Mesendoderm (in vitro differentiated cells): ENCODE measurements at regions not wholly inside any gene's neighbourhood (a gene's known extent, or its start where the extent isn't known, plus 50 kb on each side); places are given as distances from the start of the nearest gene placed in this dataset.

Source experiments
- DNase-seq: peaks from one replicate; pipeline ENCODE4 v3.0.0; 2013
- H2AK5ac ChIP-seq: 2 replicates; pipeline ENCODE4 v1.6.1; 2013; ENCODE audit warnings: low read length, inconsistent platforms
- H2BK120ac ChIP-seq: 2 replicates; pipeline ENCODE4 v1.6.1; 2013; ENCODE audit warnings: low read depth, mild to moderate bottlenecking, low read length, moderate library complexity, mixed read lengths
- H2BK15ac ChIP-seq: replicated peaks from 2 replicates; pipeline ENCODE4 v1.6.1; 2013; ENCODE audit warnings: low read depth, mild to moderate bottlenecking, moderate library complexity
- H2BK5ac ChIP-seq: 2 replicates; pipeline ENCODE4 v1.6.1; 2013; ENCODE audit warnings: low read length, inconsistent platforms
- H3K18ac ChIP-seq: 2 replicates; pipeline ENCODE4 v1.6.1; 2013; ENCODE audit warnings: mild to moderate bottlenecking, low read length, mixed read lengths
- H3K23ac ChIP-seq: one replicate; pipeline ENCODE4 v1.6.1; 2013; ENCODE audit warnings: low read length
- H3K27ac ChIP-seq: 2 replicates; pipeline ENCODE4 v1.5.1; 2013; ENCODE audit warnings: low read depth, mild to moderate bottlenecking, inconsistent platforms, low read length, moderate library complexity
- H3K27me3 ChIP-seq: 2 replicates; pipeline ENCODE4 v1.6.1; 2013; ENCODE audit warnings: low read length, control low read depth, mild to moderate bottlenecking, inconsistent platforms; ENCODE audit not compliant: insufficient read depth, poor library complexity
- H3K36me3 ChIP-seq: 2 replicates; pipeline ENCODE4 v1.6.1; 2013; ENCODE audit warnings: low read length, inconsistent platforms; ENCODE audit not compliant: control insufficient read depth, insufficient read depth
- H3K4ac ChIP-seq: one replicate; pipeline ENCODE4 v1.6.1; 2013; ENCODE audit warnings: low read depth, mild to moderate bottlenecking, low read length, moderate library complexity
- H3K4me1 ChIP-seq: 2 replicates; pipeline ENCODE4 v1.6.1; 2013; ENCODE audit warnings: low read depth, low read length, inconsistent platforms; ENCODE audit not compliant: control insufficient read depth
- H3K4me2 ChIP-seq: 2 replicates; pipeline ENCODE4 v1.6.1; 2013; ENCODE audit warnings: low read length
- H3K4me3 ChIP-seq: 2 replicates; pipeline ENCODE4 v1.5.1; 2013; ENCODE audit warnings: mild to moderate bottlenecking, low read length
- H3K56ac ChIP-seq: one replicate; pipeline ENCODE4 v1.6.1; 2013; ENCODE audit warnings: low read length
- H3K79me1 ChIP-seq: 2 replicates; pipeline ENCODE4 v1.6.1; 2013; ENCODE audit warnings: low read length, inconsistent platforms
- H3K79me2 ChIP-seq: 2 replicates; pipeline ENCODE4 v1.6.1; 2013; ENCODE audit warnings: mild to moderate bottlenecking, low read length; ENCODE audit not compliant: control insufficient read depth, insufficient read depth
- H3K9ac ChIP-seq: 2 replicates; pipeline ENCODE4 v1.6.1; 2013; ENCODE audit warnings: low read length, inconsistent platforms
- H4K5ac ChIP-seq: one replicate; pipeline ENCODE4 v1.6.1; 2013; ENCODE audit warnings: low read length
- H4K8ac ChIP-seq: one replicate; pipeline ENCODE4 v1.6.1; 2013; ENCODE audit warnings: low read depth, mild to moderate bottlenecking, control low read depth, low read length, moderate library complexity
- WGBS: extraction: QIAGEN DNeasy Blood & Tissue Kit; methylation state at CpG from one replicate; pipeline ENCODE4 v1.1.7; 2013; ENCODE audit warnings: low lambda C conversion rate, missing lambda C conversion rate; ENCODE audit not compliant: insufficient coverage; ENCODE audit errors: extremely low coverage; 5-methylcytosine and 5-hydroxymethylcytosine counted together

- no peak overlapping the region for H3K4ac ChIP-seq
- H2AK5ac ChIP-seq: no peak overlapping the region
- no peaks in the 10 kb centered on the region for H3K79me2 ChIP-seq
- no peak overlapping the region for H3K9ac ChIP-seq
- H2BK15ac ChIP-seq: no peak overlapping the region
- no peak overlapping the region for H3K56ac ChIP-seq
- no peak overlapping the region for H3K23ac ChIP-seq
- no peak overlapping the region for H3K27ac ChIP-seq
- H3K36me3 ChIP-seq: no peaks in the 10 kb centered on the region
- H3K18ac ChIP-seq: no peak overlapping the region
- H3K4me3 ChIP-seq: no peak overlapping the region
- DNase-seq: no peak
- no peak overlapping the region for H4K5ac ChIP-seq
- H4K8ac ChIP-seq: no peak overlapping the region
- WGBS: no CpG with 5 or more reads among the region's 1 CpG
- H2BK5ac ChIP-seq: no peak overlapping the region
- H2BK120ac ChIP-seq: no peak overlapping the region
- no peaks in the 10 kb centered on the region for H3K79me1 ChIP-seq
- H3K4me2 ChIP-seq: no peak overlapping the region
- H3K27me3 ChIP-seq: no peaks in the 10 kb centered on the region
- H3K4me1 ChIP-seq: no peaks in the 10 kb centered on the region
Measured at GRCh38 chr11:32039149-32039548, 51.7 kb upstream of the RCN1 start.

GRCh38 chr11:32034680-32035079 is 56.2 kb upstream of the RCN1 start:
- Histone ChIP-seq H3K36me3 (no peaks in the 10 kb centered on the region), H3K4me1 (no peaks in the 10 kb centered on the region), H2AK5ac (no peak overlapping the region), H3K79me2 (no peaks in the 10 kb centered on the region), H3K9ac (no peak overlapping the region), H3K79me1 (no peaks in the 10 kb centered on the region), H4K8ac (no peak overlapping the region), H3K27ac (no peak overlapping the region), H4K5ac (no peak overlapping the region), H2BK5ac (no peak overlapping the region), H3K18ac (no peak overlapping the region), H2BK15ac (no peak overlapping the region), H3K4ac (no peak overlapping the region), H3K4me3 (no peak overlapping the region), H3K56ac (no peak overlapping the region), H3K23ac (no peak overlapping the region), H3K27me3 (no peaks in the 10 kb centered on the region), H2BK120ac (no peak overlapping the region), H3K4me2 (no peak overlapping the region)
- DNase-seq: no peak
- no CpG with 5 or more reads among the region's 2 CpGs for WGBS

GRCh38 chr11:32034149-32034548 is 56.7 kb upstream of the RCN1 start:
- no peak overlapping the region for H3K4ac ChIP-seq
- H2BK5ac ChIP-seq: no peak overlapping the region
- H3K79me1 ChIP-seq: no peaks in the 10 kb centered on the region
- H4K8ac ChIP-seq: no peak overlapping the region
- H3K9ac ChIP-seq: no peak overlapping the region
- H3K56ac ChIP-seq: no peak overlapping the region
- WGBS: no CpG with 5 or more reads among the region's 1 CpG
- no peak overlapping the region for H3K27ac ChIP-seq
- DNase-seq: no peak
- no peak overlapping the region for H4K5ac ChIP-seq
- no peak overlapping the region for H2AK5ac ChIP-seq
- no peaks in the 10 kb centered on the region for H3K27me3 ChIP-seq
- no peaks in the 10 kb centered on the region for H3K36me3 ChIP-seq
- H3K4me3 ChIP-seq: no peak overlapping the region
- H3K18ac ChIP-seq: no peak overlapping the region
- H3K4me1 ChIP-seq: no peaks in the 10 kb centered on the region
- no peak overlapping the region for H2BK15ac ChIP-seq
- H3K4me2 ChIP-seq: no peak overlapping the region
- no peak overlapping the region for H3K23ac ChIP-seq
- no peaks in the 10 kb centered on the region for H3K79me2 ChIP-seq
- H2BK120ac ChIP-seq: no peak overlapping the region

GRCh38 chr11:32033491-32033890 is 57.4 kb upstream of the RCN1 start:
- WGBS: 100% methylated on average over 1 of the region's 6 CpGs
- Histone ChIP-seq H3K9ac (no peak overlapping the region), H3K27me3 (no peaks in the 10 kb centered on the region), H4K8ac (no peak overlapping the region), H3K4me1 (no peaks in the 10 kb centered on the region), H3K18ac (no peak overlapping the region), H3K4ac (no peak overlapping the region), H4K5ac (no peak overlapping the region), H2BK120ac (no peak overlapping the region), H3K27ac (no peak overlapping the region), H3K36me3 (no peaks in the 10 kb centered on the region), H3K56ac (no peak overlapping the region), H3K4me2 (no peak overlapping the region), H2BK15ac (no peak overlapping the region), H3K23ac (no peak overlapping the region), H3K79me2 (no peaks in the 10 kb centered on the region), H2AK5ac (no peak overlapping the region), H3K79me1 (no peaks in the 10 kb centered on the region), H2BK5ac (no peak overlapping the region), H3K4me3 (no peak overlapping the region)
- no peak for DNase-seq

GRCh38 chr11:32033067-32033466 is 57.8 kb upstream of the RCN1 start:
- Histone ChIP-seq H3K23ac (no peak overlapping the region), H2BK15ac (no peak overlapping the region), H3K36me3 (no peaks in the 10 kb centered on the region), H3K27me3 (no peaks in the 10 kb centered on the region), H2BK120ac (no peak overlapping the region), H3K18ac (no peak overlapping the region), H3K4me3 (no peak overlapping the region), H3K79me1 (no peaks in the 10 kb centered on the region), H3K79me2 (no peaks in the 10 kb centered on the region), H3K9ac (no peak overlapping the region), H3K56ac (no peak overlapping the region), H3K27ac (no peak overlapping the region), H2BK5ac (no peak overlapping the region), H2AK5ac (no peak overlapping the region), H3K4me2 (no peak overlapping the region), H3K4ac (no peak overlapping the region), H4K8ac (no peak overlapping the region), H4K5ac (no peak overlapping the region), H3K4me1 (no peaks in the 10 kb centered on the region)
- no peak for DNase-seq
- no CpG with 5 or more reads among the region's 2 CpGs for WGBS

- Histone ChIP-seq H3K9ac (no peak overlapping the region), H3K4me2 (no peak overlapping the region), H4K8ac (no peak overlapping the region), H2AK5ac (no peak overlapping the region), H3K4ac (no peak overlapping the region), H2BK5ac (no peak overlapping the region), H3K79me1 (no peaks in the 10 kb centered on the region), H3K18ac (no peak overlapping the region), H2BK120ac (no peak overlapping the region), H3K56ac (no peak overlapping the region), H3K27ac (no peak overlapping the region), H3K23ac (no peak overlapping the region), H3K36me3 (no peaks in the 10 kb centered on the region), H3K4me3 (no peak overlapping the region), H4K5ac (no peak overlapping the region), H2BK15ac (no peak overlapping the region), H3K27me3 (no peaks in the 10 kb centered on the region), H3K4me1 (no peaks in the 10 kb centered on the region), H3K79me2 (no peaks in the 10 kb centered on the region)
- no CpG with 5 or more reads among the region's 4 CpGs for WGBS
- no peak for DNase-seq
Measured at GRCh38 chr11:32032478-32032877, 58.4 kb upstream of the RCN1 start.
